LHCN-M2 (cell line): ENCODE measurements at regions not wholly inside any gene's neighbourhood (a gene's known extent, or its start where the extent isn't known, plus 50 kb on each side); places are given as distances from the start of the nearest gene placed in this dataset.
"Not testable (repeated sequence)": the region's sequence is repeated elsewhere in the genome, so short reads cannot be mapped to it uniquely, and the experiment has no call there.

Experiments
- DNase-seq: peaks from one replicate; pipeline ENCODE4 v3.0.0-alpha.2; 2012; ENCODE audit warnings: low read depth

GRCh38 chr1:185439727-185440415 is 122.8 kb upstream of the IVNS1ABP start:
- peak; percentile 51 for DNase-seq

- peak; percentile 60 for DNase-seq
Measured at GRCh38 chr1:185438936-185439335, 121.9 kb upstream of the IVNS1ABP start.

- no peak for DNase-seq
Measured at GRCh38 chr1:185435696-185436379, 118.8 kb upstream of the IVNS1ABP start.

GRCh38 chr1:185434721-185435120 is 117.7 kb upstream of the IVNS1ABP start:
- DNase-seq: no peak

GRCh38 chr1:185433667-185434066 is 116.6 kb upstream of the IVNS1ABP start:
- no peak for DNase-seq

- no peak for DNase-seq
Measured at GRCh38 chr1:185432948-185433347, 115.9 kb upstream of the IVNS1ABP start.

- DNase-seq: no peak
Measured at GRCh38 chr1:185431612-185432011, 114.6 kb upstream of the IVNS1ABP start.

- not testable (repeated sequence) for DNase-seq
Measured at GRCh38 chr1:185429668-185430067, 112.6 kb upstream of the IVNS1ABP start.

GRCh38 chr1:185427776-185428175 is 110.7 kb upstream of the IVNS1ABP start:
- no peak for DNase-seq

- DNase-seq: peak; percentile 14
Measured at GRCh38 chr1:185427264-185427663, 110.2 kb upstream of the IVNS1ABP start.

GRCh38 chr1:185426848-185427247 is 109.8 kb upstream of the IVNS1ABP start:
- DNase-seq: peak; percentile 68

GRCh38 chr1:185425163-185425562 is 108.1 kb upstream of the IVNS1ABP start:
- DNase-seq: no peak

GRCh38 chr1:185421485-185422107 is 104.6 kb upstream of the IVNS1ABP start:
- no peak for DNase-seq

- no peak for DNase-seq
Measured at GRCh38 chr1:185420588-185421081, 103.6 kb upstream of the IVNS1ABP start.

- no peak for DNase-seq
Measured at GRCh38 chr1:185419718-185420117, 102.7 kb upstream of the IVNS1ABP start.

GRCh38 chr1:185418472-185418871 is 101.4 kb upstream of the IVNS1ABP start:
- no peak for DNase-seq

- no peak for DNase-seq
Measured at GRCh38 chr1:185412385-185413087, 95.5 kb upstream of the IVNS1ABP start.

- peak; percentile 23 for DNase-seq
Measured at GRCh38 chr1:185409763-185410528, 92.9 kb upstream of the IVNS1ABP start.

- DNase-seq: no peak
Measured at GRCh38 chr1:185409345-185409744, 92.3 kb upstream of the IVNS1ABP start.

GRCh38 chr1:185408700-185409270 is 91.7 kb upstream of the IVNS1ABP start:
- DNase-seq: peak; percentile 58

- DNase-seq: no peak
Measured at GRCh38 chr1:185406691-185407009, 89.6 kb upstream of the IVNS1ABP start.
